Ascending aorta (tissue), 2 donors: ENCODE measurements at regions not wholly inside any gene's neighbourhood (a gene's known extent, or its start where the extent isn't known, plus 50 kb on each side); places are given as distances from the start of the nearest gene placed in this dataset.

ENCODE experiments used
- DNase-seq, 2 donors: peaks; one replicate each; pipeline ENCODE4 v3.0.0-alpha.2; 2019; ENCODE audit warnings: low spot score in 2 of 2
- H3K27ac ChIP-seq, 2 donors: fragments of 200-600 bp; sonication (generic); one replicate each; pipeline ENCODE4 v1.5.1; 2016 to 2017; ENCODE audit warnings: mild to moderate bottlenecking in 1 of 2
- H3K27me3 ChIP-seq: fragments of 200-600 bp; sonication (generic); one replicate; pipeline ENCODE4 v1.5.1; 2017
- H3K36me3 ChIP-seq, 2 donors: fragments of 200-600 bp; sonication (generic); one replicate each; pipeline ENCODE4 v1.5.1; 2016
- H3K4me1 ChIP-seq, 2 donors: fragments of 200-600 bp; sonication (generic); one replicate each; pipeline ENCODE4 v1.5.1; 2016 to 2017; ENCODE audit warnings: mild to moderate bottlenecking in 1 of 2
- H3K4me3 ChIP-seq, 2 donors: fragments of 200-600 bp; sonication (generic); one replicate each; pipeline ENCODE4 v1.5.1; 2016 to 2017; ENCODE audit warnings: mild to moderate bottlenecking in 1 of 2
- H3K9me3 ChIP-seq, 2 donors: fragments of 200-600 bp; sonication (generic); one replicate each; pipeline ENCODE4 v1.5.1; 2016
- intact Hi-C: fragments of 100-400 bp; cut with DNase I; formaldehyde crosslinking; loops from one replicate; pipeline ENCODE4 v1.15.1; 2023
- TF ChIP-seq, protein P1 (sequence below), 3 experiments: fragments of 200-600 bp in 2 of 3; fragments of 450-650 bp in 1 of 3; sonication (generic) in 2 of 3; IDR thresholded peaks; one replicate each; pipeline ENCODE4 v1.5.1; 2016 to 2019; ENCODE audit warnings: antibody characterized with exemption in 3 of 3, mild to moderate bottlenecking in 1 of 3, moderate library complexity in 1 of 3

DNA sequence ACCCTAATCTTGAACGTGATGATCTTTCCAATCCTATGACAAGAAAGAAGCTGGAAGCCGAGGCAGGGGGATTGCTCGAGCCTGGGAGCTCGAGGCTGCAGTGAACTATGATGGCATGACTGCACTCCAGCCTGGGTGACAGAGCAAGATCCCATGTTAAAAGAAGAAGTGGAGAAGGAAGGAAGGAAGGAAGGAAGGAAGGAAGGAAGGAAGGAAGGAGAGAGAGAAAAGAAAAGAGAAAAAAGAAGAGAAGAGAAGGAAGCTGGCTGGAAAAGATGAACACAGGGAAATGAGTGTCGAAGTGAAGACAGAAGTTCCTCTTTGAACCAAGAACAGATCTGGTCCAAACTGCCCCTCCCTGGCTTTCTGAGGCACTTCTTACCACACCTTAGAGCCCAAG is 100.5 kb upstream of the PRNP start:
- TF ChIP-seq, protein P1, sequence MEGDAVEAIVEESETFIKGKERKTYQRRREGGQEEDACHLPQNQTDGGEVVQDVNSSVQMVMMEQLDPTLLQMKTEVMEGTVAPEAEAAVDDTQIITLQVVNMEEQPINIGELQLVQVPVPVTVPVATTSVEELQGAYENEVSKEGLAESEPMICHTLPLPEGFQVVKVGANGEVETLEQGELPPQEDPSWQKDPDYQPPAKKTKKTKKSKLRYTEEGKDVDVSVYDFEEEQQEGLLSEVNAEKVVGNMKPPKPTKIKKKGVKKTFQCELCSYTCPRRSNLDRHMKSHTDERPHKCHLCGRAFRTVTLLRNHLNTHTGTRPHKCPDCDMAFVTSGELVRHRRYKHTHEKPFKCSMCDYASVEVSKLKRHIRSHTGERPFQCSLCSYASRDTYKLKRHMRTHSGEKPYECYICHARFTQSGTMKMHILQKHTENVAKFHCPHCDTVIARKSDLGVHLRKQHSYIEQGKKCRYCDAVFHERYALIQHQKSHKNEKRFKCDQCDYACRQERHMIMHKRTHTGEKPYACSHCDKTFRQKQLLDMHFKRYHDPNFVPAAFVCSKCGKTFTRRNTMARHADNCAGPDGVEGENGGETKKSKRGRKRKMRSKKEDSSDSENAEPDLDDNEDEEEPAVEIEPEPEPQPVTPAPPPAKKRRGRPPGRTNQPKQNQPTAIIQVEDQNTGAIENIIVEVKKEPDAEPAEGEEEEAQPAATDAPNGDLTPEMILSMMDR (IDR thresholded peaks at IDR 0.05), result no peak
- H3K4me1 ChIP-seq, result no peaks in the 10 kb centered on the region
- no peaks in the 10 kb centered on the region for H3K27me3 ChIP-seq
- no peak overlapping the region for H3K4me3 ChIP-seq
- intact Hi-C loops, result loop anchor here (10.0 kb wide), 1 partner anchor 111 kb away; no protein-coding TSS in a partner anchor
- no peaks in the 10 kb centered on the region for H3K9me3 ChIP-seq
- peak overlapping the region in 1 of 2 donors; percentile 5 for H3K27ac ChIP-seq
- no peaks in the 10 kb centered on the region for H3K36me3 ChIP-seq
- no peak for DNase-seq

DNA sequence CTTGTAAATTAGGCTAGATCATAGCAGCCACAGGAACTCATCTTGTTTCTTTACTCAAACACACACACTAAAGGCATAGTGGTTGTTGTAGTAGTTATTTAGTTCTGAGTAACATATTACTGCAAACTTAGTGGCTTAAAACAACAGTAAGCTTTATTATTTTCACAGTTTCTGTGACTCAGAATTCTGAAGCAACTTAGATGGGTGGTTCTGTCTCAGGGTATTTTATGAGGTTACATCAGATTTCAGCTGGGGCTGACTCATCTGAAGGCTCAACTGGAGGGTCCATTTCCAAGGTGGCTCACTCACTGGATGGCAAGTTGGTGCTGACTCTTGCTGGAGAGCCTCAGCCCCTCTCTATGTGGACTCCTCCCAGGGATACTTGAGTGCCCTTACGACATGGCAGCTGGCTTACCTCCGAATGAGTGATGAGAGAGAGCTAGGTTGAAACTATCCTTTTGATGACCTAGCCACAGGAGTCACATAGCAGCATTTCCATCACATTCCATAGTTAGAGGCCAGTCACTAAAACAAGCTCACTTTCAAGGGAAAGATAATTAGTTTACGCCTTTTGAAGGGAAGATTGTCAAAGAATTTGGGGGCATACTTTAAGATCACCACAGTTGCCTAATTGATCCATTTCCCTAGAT is 101.0 kb upstream of the PRNP start:
- no peak overlapping the region for H3K4me3 ChIP-seq
- no peak overlapping the region for H3K27ac ChIP-seq
- DNase-seq, result no peak
- H3K9me3 ChIP-seq, result no peaks in the 10 kb centered on the region
- no peaks in the 10 kb centered on the region for H3K27me3 ChIP-seq
- no peaks in the 10 kb centered on the region for H3K36me3 ChIP-seq
- TF ChIP-seq, protein P1 (IDR thresholded peaks at IDR 0.05), result no peak
- no peaks in the 10 kb centered on the region for H3K4me1 ChIP-seq
- intact Hi-C loops, result loop anchor here (10.0 kb wide), 1 partner anchor 110 kb away; no protein-coding TSS in a partner anchor

DNA sequence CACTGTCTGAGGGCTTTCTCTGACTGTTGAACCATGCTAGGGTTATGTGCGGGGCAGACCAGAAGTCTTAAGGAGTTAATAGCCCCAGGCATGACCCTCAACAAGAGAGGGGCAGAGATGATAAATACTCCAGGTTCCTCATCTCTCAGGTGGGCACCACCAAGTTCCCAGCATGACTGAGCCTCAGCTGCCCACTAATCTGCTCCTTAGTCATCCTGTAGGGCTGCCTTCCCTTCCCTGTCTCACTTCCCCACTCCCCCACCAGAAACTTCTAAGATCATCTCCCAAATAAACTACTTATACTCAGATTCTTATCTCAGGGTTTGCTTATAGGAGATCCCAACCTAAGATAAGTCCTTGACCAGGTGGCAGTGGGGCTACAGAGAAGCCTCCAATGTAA is 101.7 kb upstream of the PRNP start:
- TF ChIP-seq, protein P1 (IDR thresholded peaks at IDR 0.05), result no peak
- Histone ChIP-seq H3K36me3 (no peaks in the 10 kb centered on the region), H3K9me3 (no peaks in the 10 kb centered on the region), H3K4me3 (no peak overlapping the region), H3K27ac (no peak overlapping the region), H3K4me1 (no peaks in the 10 kb centered on the region), H3K27me3 (no peaks in the 10 kb centered on the region)
- DNase-seq, result no peak
- intact Hi-C loops, result loop anchor here (10.0 kb wide), 1 partner anchor 110 kb away; no protein-coding TSS in a partner anchor

DNA sequence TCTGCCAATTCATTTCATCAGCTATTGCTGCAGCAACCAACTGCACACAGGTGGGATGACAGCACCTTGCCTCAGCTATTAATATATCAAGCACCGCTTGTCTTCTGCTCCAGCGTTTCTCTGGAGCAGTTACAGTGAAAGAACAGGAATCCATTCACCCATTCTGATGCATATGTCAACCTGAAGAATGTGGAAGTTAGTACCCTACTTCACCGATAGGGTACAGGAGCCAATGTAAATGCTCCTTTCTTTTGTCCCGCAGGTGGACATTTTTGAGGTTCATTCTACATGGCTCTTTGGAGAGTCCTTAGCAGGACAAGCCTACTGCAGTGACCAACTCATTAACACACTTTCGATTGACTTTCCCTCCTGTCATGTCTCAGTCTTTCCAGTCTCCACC is 104.4 kb upstream of the PRNP start:
- no peak overlapping the region for H3K27ac ChIP-seq
- no peaks in the 10 kb centered on the region for H3K4me1 ChIP-seq
- no peaks in the 10 kb centered on the region for H3K27me3 ChIP-seq
- DNase-seq, result no peak
- intact Hi-C loops, result loop anchor here (10.0 kb wide), 1 partner anchor 107 kb away; no protein-coding TSS in a partner anchor
- H3K9me3 ChIP-seq, result no peaks in the 10 kb centered on the region
- no peak overlapping the region for H3K4me3 ChIP-seq
- H3K36me3 ChIP-seq, result no peaks in the 10 kb centered on the region
- TF ChIP-seq, protein P1 (IDR thresholded peaks at IDR 0.05), result no peak

DNA sequence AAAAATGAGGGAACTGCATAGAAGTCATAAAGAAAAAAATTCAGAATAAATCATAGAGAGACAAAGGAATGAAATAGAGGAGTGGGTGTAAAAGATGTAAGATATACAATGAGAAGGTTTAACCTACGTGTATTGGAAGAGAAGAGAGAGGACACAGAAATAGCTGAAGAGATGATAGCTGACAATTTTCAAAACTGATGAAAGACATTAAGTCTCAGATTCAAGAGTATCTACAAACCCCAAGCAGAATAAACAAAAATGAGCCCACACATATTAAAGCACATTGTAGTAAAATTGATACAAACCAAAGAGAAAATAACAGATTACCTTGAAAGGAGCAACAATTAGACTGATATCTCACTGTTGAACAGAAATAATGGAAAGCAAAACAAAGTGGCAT is 107.9 kb upstream of the PRNP start:
- DNase-seq, result no peak
- Histone ChIP-seq H3K27me3 (no peaks in the 10 kb centered on the region), H3K4me3 (no peak overlapping the region), H3K9me3 (no peaks in the 10 kb centered on the region), H3K4me1 (no peaks in the 10 kb centered on the region), H3K36me3 (no peaks in the 10 kb centered on the region), H3K27ac (no peak overlapping the region)
- intact Hi-C loops, result no loop called here
- TF ChIP-seq, protein P1 (IDR thresholded peaks at IDR 0.05), result no peak

DNA sequence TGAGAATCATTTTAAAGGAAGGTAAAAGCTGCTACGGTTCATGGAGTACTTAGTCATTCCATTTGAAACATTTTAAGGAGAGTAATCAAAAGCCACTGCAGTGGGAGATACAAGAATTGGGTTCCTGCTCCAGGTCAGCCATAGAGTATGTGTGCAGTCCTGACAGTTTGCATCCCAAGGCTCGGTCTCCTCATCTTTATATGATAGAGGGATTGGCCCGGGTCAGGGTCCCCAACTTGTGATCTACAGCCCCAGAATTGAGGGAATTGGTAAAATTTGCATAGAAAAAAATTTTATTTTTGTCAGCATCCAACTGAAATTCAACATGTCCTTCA is 111.9 kb upstream of the PRNP start:
- H3K4me3 ChIP-seq, result no peak overlapping the region
- peak overlapping the region in 1 of 2 donors; percentile 45 for H3K27ac ChIP-seq
- H3K27me3 ChIP-seq, result no peaks in the 10 kb centered on the region
- no peaks in the 10 kb centered on the region for H3K4me1 ChIP-seq
- H3K9me3 ChIP-seq, result no peaks in the 10 kb centered on the region
- TF ChIP-seq, protein P1 (IDR thresholded peaks at IDR 0.05), result no peak
- H3K36me3 ChIP-seq, result no peaks in the 10 kb centered on the region
- no peak for DNase-seq
- intact Hi-C loops, result no loop called here
